Middle frontal gyrus (tissue), 1 donor: ENCODE measurements at regions not wholly inside any gene's neighbourhood (a gene's known extent, or its start where the extent isn't known, plus 50 kb on each side); places are given as distances from the start of the nearest gene placed in this dataset.
"Not testable (repeated sequence)": the region's sequence is repeated elsewhere in the genome, so short reads cannot be mapped to it uniquely, and the experiment has no call there.

Experiments
- DNase-seq: peaks from one replicate; pipeline ENCODE4 v3.0.0-alpha.2; 2015; ENCODE audit warnings: low spot score; ENCODE audit errors: extremely low spot score

- no peak for DNase-seq
These were observed 258.8 kb upstream of the NRXN1 start for GRCh38 chr2:51290725-51291124.

- DNase-seq: no peak
These were observed 257.1 kb upstream of the NRXN1 start for GRCh38 chr2:51289045-51289444.

- no peak for DNase-seq
These were observed 236.3 kb upstream of the NRXN1 start for GRCh38 chr2:51268191-51268590.

GRCh38 chr2:51265539-51265938 is 233.6 kb upstream of the NRXN1 start:
- DNase-seq: no peak

- DNase-seq: no peak
These were observed 232.0 kb upstream of the NRXN1 start for GRCh38 chr2:51263951-51264350.

- not testable (repeated sequence) for DNase-seq
These were observed 231.2 kb upstream of the NRXN1 start for GRCh38 chr2:51263101-51263500.

GRCh38 chr2:51258301-51258700 is 226.4 kb upstream of the NRXN1 start:
- DNase-seq: no peak

GRCh38 chr2:51256736-51257135 is 224.8 kb upstream of the NRXN1 start:
- no peak for DNase-seq

GRCh38 chr2:51251356-51251755 is 219.4 kb upstream of the NRXN1 start:
- DNase-seq: no peak

- DNase-seq: no peak
These were observed 215.4 kb upstream of the NRXN1 start for GRCh38 chr2:51247252-51247805.

- no peak for DNase-seq
These were observed 212.1 kb upstream of the NRXN1 start for GRCh38 chr2:51243892-51244535.

- DNase-seq: no peak
These were observed 205.8 kb upstream of the NRXN1 start for GRCh38 chr2:51237626-51238271.

- DNase-seq: no peak
These were observed 200.1 kb upstream of the NRXN1 start for GRCh38 chr2:51232027-51232426.

- DNase-seq: no peak
These were observed 199.1 kb upstream of the NRXN1 start for GRCh38 chr2:51231071-51231470.

GRCh38 chr2:51225377-51225776 is 193.4 kb upstream of the NRXN1 start:
- no peak for DNase-seq

GRCh38 chr2:51224790-51225189 is 192.9 kb upstream of the NRXN1 start:
- no peak for DNase-seq

GRCh38 chr2:51222106-51222505 is 190.2 kb upstream of the NRXN1 start:
- DNase-seq: no peak

- DNase-seq: no peak
These were observed 188.7 kb upstream of the NRXN1 start for GRCh38 chr2:51220606-51221005.

GRCh38 chr2:51220080-51220479 is 188.1 kb upstream of the NRXN1 start:
- no peak for DNase-seq

- DNase-seq: no peak
These were observed 187.5 kb upstream of the NRXN1 start for GRCh38 chr2:51219468-51219867.

- no peak for DNase-seq
These were observed 186.1 kb upstream of the NRXN1 start for GRCh38 chr2:51218047-51218446.

GRCh38 chr2:51213826-51214225 is 181.9 kb upstream of the NRXN1 start:
- no peak for DNase-seq

- DNase-seq: no peak
These were observed 180.4 kb upstream of the NRXN1 start for GRCh38 chr2:51212374-51212773.
